B cell (primary cell): ENCODE measurements at regions not wholly inside any gene's neighbourhood (a gene's known extent, or its start where the extent isn't known, plus 50 kb on each side); places are given as distances from the start of the nearest gene placed in this dataset.

ENCODE experiments used
- ATAC-seq: fragments of 200-7000 bp; cut with Tn5 transposase; one replicate; pipeline ENCODE4 v1.10.0; 2021; ENCODE audit warnings: low read depth, mild to moderate bottlenecking, moderate number of reproducible peaks, moderate library complexity
- CTCF ChIA-PET: fragments of 350-600 bp; sonication (Branson Sonifier 250); formaldehyde crosslinking; loops from one replicate; lab custom pipeline; 2021; ENCODE audit warnings: antibody characterized with exemption, inconsistent platforms; lab: Charles Lee
- POLR2A ChIA-PET: fragments of 350-600 bp; sonication (Branson Sonifier 250); formaldehyde crosslinking; loops from one replicate; lab custom pipeline; 2021; ENCODE audit warnings: antibody characterized with exemption; lab: Charles Lee
- DNase-seq: peaks from one replicate; pipeline ENCODE4 v3.0.0; 2013
- H2AFZ ChIP-seq: 2 replicates; pipeline ENCODE4 v1.6.1; 2012; ENCODE audit warnings: mild to moderate bottlenecking, low read depth, low read length; ENCODE audit not compliant: insufficient read depth, poor library complexity, severe bottlenecking
- H3K27ac ChIP-seq, 2 donors: 1 replicate in 1 of 2; 2 replicates in 1 of 2; pipeline ENCODE4 v1.5.1; 2012 to 2013; ENCODE audit warnings: low read length in 2 of 2, mild to moderate bottlenecking in 2 of 2, moderate library complexity in 1 of 2
- H3K27me3 ChIP-seq, 4 experiments: fragments of 200-600 bp in 1 of 4; sonication (generic) in 1 of 4; replicated peaks in 1 of 4; 1 replicate in 2 of 4; 2 replicates in 2 of 4; pipeline versions ENCODE4 v1.6.1 to v1.7.0; 2013 to 2016; ENCODE audit warnings: low read length in 3 of 4, mild to moderate bottlenecking in 2 of 4, mixed read lengths in 1 of 4, moderate library complexity in 1 of 4; ENCODE audit not compliant: insufficient read depth in 4 of 4, control insufficient read depth in 3 of 4; ENCODE audit errors: control extremely low read depth in 1 of 4
- H3K36me3 ChIP-seq, 2 experiments: replicated peaks in 1 of 2; 1 replicate in 1 of 2; 2 replicates in 1 of 2; pipeline versions ENCODE4 v1.6.1 to v1.7.1; 2013; ENCODE audit warnings: low read length in 1 of 2; ENCODE audit not compliant: insufficient read depth in 2 of 2, control insufficient read depth in 1 of 2; ENCODE audit errors: control extremely low read depth in 1 of 2, extremely low read depth in 1 of 2
- H3K4me1 ChIP-seq, 2 donors: fragments of 200-600 bp in 1 of 2; sonication (generic) in 1 of 2; 1 replicate in 1 of 2; 2 replicates in 1 of 2; pipeline versions ENCODE4 v1.5.1 to v1.6.1; 2013 to 2017; ENCODE audit warnings: low read length in 2 of 2; ENCODE audit not compliant: control insufficient read depth in 2 of 2, insufficient read depth in 2 of 2
- H3K4me2 ChIP-seq: replicated peaks from 2 replicates; pipeline ENCODE3; 2012; ENCODE audit warnings: mild to moderate bottlenecking, low read depth, low read length; ENCODE audit not compliant: poor library complexity, severe bottlenecking
- H3K4me3 ChIP-seq, 5 experiments: fragments of 200-600 bp in 1 of 5; sonication (generic) in 1 of 5; 1 replicate in 3 of 5; 2 replicates in 2 of 5; pipeline versions ENCODE4 v1.5.1 to v1.7.0; 2011 to 2016; ENCODE audit warnings: low read length in 4 of 5, mild to moderate bottlenecking in 4 of 5, low read depth in 2 of 5, control low read depth in 1 of 5, moderate library complexity in 1 of 5; ENCODE audit not compliant: insufficient read depth in 1 of 5; ENCODE audit errors: control extremely low read depth in 1 of 5, extremely low read depth in 1 of 5
- H3K79me2 ChIP-seq: fragments of 200-600 bp; sonication (generic); one replicate; pipeline ENCODE4 v1.6.0; 2016; ENCODE audit warnings: low read length; ENCODE audit not compliant: control insufficient read depth, insufficient read depth
- H3K9ac ChIP-seq: fragments of 200-600 bp; sonication (generic); 2 replicates; pipeline ENCODE4 v1.6.1; 2017; ENCODE audit warnings: mild to moderate bottlenecking, low read length, moderate library complexity
- H3K9me3 ChIP-seq, 3 donors: one replicate each; pipeline versions ENCODE4 v1.6.1 to v1.7.1; 2013; ENCODE audit warnings: low read length in 2 of 3; ENCODE audit not compliant: control insufficient read depth in 2 of 3, insufficient read depth in 1 of 3; ENCODE audit errors: control extremely low read depth in 1 of 3
- H4K20me1 ChIP-seq: 2 replicates; pipeline ENCODE4 v1.6.0; 2012; ENCODE audit warnings: mild to moderate bottlenecking, low read length; ENCODE audit not compliant: insufficient read depth, control insufficient read depth, poor library complexity, severe bottlenecking
- H3K27ac Mint-ChIP-seq: one replicate; pipeline ENCODE4 v1.8.0; 2021; ENCODE audit warnings: mixed read lengths
- H3K27me3 Mint-ChIP-seq: one replicate; pipeline ENCODE4 v1.8.0; 2021; ENCODE audit warnings: mixed read lengths
- H3K4me1 Mint-ChIP-seq: one replicate; pipeline ENCODE4 v1.8.0; 2021; ENCODE audit warnings: mixed read lengths
- H3K4me3 Mint-ChIP-seq: one replicate; pipeline ENCODE4 v1.8.0; 2021; ENCODE audit warnings: mixed read lengths
- H3K9me3 Mint-ChIP-seq: one replicate; pipeline ENCODE4 v1.8.0; 2022; ENCODE audit warnings: mixed read lengths; ENCODE audit not compliant: insufficient read depth
- CTCF ChIP-seq: fragments of 200-600 bp; IDR thresholded peaks from one replicate; pipeline ENCODE4 v1.8.0; 2022; ENCODE audit warnings: antibody characterized with exemption, mild to moderate bottlenecking
- EZH2 ChIP-seq: IDR thresholded peaks from 2 replicates; pipeline ENCODE4 v1.6.1; 2012; ENCODE audit warnings: borderline replicate concordance, low read depth, mild to moderate bottlenecking, moderate library complexity, low read length; ENCODE audit not compliant: insufficient read depth, poor library complexity, severe bottlenecking
- intact Hi-C: fragments of 100-400 bp; cut with micrococcal nuclease; formaldehyde crosslinking; loops from one replicate; pipeline ENCODE4 v1.10.0; 2022

- Histone ChIP-seq H2AFZ (no peak overlapping the region), H3K4me3 (no peak overlapping the region)
Measured at GRCh38 chr6:48429610-48430009, 318.6 kb upstream of the PTCHD4 start.

GRCh38 chr6:48429021-48429420 is 318.0 kb upstream of the PTCHD4 start:
- Histone ChIP-seq H3K4me2 (no peak overlapping the region), H3K9me3 (no peaks in the 10 kb centered on the region), H3K79me2 (no peaks in the 10 kb centered on the region), H3K4me3 (no peak overlapping the region), H2AFZ (no peak overlapping the region), H4K20me1 (no peaks in the 10 kb centered on the region), H3K9ac (no peak overlapping the region), H3K4me1 (no peaks in the 10 kb centered on the region), H3K36me3 (no peaks in the 10 kb centered on the region), H3K27ac (no peak overlapping the region), H3K27me3 (no peaks in the 10 kb centered on the region)
- no peak for ATAC-seq
- no peak for DNase-seq
- H3K4me3 Mint-ChIP-seq, result no peak overlapping the region
- TF ChIP-seq EZH2 (no peak), CTCF (no peak)
- ChIA-PET CTCF (no interaction called here), POLR2A (no interaction called here)
- H3K9me3 Mint-ChIP-seq, result peaks cover 3% of the 10 kb centered on the region
- intact Hi-C loops, result no loop called here
- no peaks in the 10 kb centered on the region for H3K4me1 Mint-ChIP-seq
- no peak overlapping the region for H3K27ac Mint-ChIP-seq
- no peaks in the 10 kb centered on the region for H3K27me3 Mint-ChIP-seq

More at GRCh38 chr6:48429610-48430009, 318.6 kb upstream of the PTCHD4 start:
- POLR2A ChIA-PET, result no interaction called here
- no peak overlapping the region for H3K9ac ChIP-seq
- peaks cover 3% of the 10 kb centered on the region for H3K9me3 Mint-ChIP-seq
- no peaks in the 10 kb centered on the region for H3K4me1 ChIP-seq
- CTCF ChIA-PET, result no interaction called here
- H4K20me1 ChIP-seq, result no peaks in the 10 kb centered on the region
- H3K4me3 Mint-ChIP-seq, result no peak overlapping the region
- H3K36me3 ChIP-seq, result no peaks in the 10 kb centered on the region
- H3K27ac ChIP-seq, result no peak overlapping the region
- TF ChIP-seq EZH2 (no peak), CTCF (no peak)
- H3K27me3 Mint-ChIP-seq, result no peaks in the 10 kb centered on the region
- H3K9me3 ChIP-seq, result peaks cover 0 to 3% (median 0%) of the 10 kb centered on the region in 3 donors
- no peak overlapping the region for H3K27ac Mint-ChIP-seq
- no peaks in the 10 kb centered on the region for H3K79me2 ChIP-seq
- no peaks in the 10 kb centered on the region for H3K27me3 ChIP-seq
- ATAC-seq, result no peak
- DNase-seq, result no peak
- intact Hi-C loops, result no loop called here
- no peaks in the 10 kb centered on the region for H3K4me1 Mint-ChIP-seq
- no peak overlapping the region for H3K4me2 ChIP-seq
